ENCODE measurements at regions not wholly inside any gene's neighbourhood (a gene's known extent, or its start where the extent isn't known, plus 50 kb on each side); places are given as distances from the start of the nearest gene placed in this dataset.
A peak's percentile ranks its signal among the peaks of the same experiment; 100 is the strongest.
"Not testable (repeated sequence)": the region's sequence is repeated elsewhere in the genome, so short reads cannot be mapped to it uniquely, and the experiment has no call there.

GRCh38 chr9:31535651-31536050, 848.8 kb upstream of the ACO1 start:
- no peaks in the 10 kb centered on the region for H3K9me3 ChIP-seq
- H3K4me1 ChIP-seq: no peaks in the 10 kb centered on the region
- no peak overlapping the region for H3K4me3 ChIP-seq
- H3K27me3 ChIP-seq (ENCODE audit: low read depth): no peaks in the 10 kb centered on the region
- H3K36me3 ChIP-seq (replicated peaks): no peaks in the 10 kb centered on the region
- in situ Hi-C loops (cut with MboI; ENCODE audit: low sequenced_read_pairs): no loop called here
- no peak for DNase-seq (ENCODE audit: low spot score in 2 of 2)

GRCh38 chr9:31536471-31536870, 848.0 kb upstream of the ACO1 start:
- in situ Hi-C loops (cut with MboI; ENCODE audit: low sequenced_read_pairs): no loop called here
- no peak for DNase-seq (ENCODE audit: low spot score in 2 of 2)
- Histone ChIP-seq H3K36me3 (replicated peaks) (no peaks in the 10 kb centered on the region), H3K4me3 (no peak overlapping the region), H3K27me3 (ENCODE audit: low read depth) (no peaks in the 10 kb centered on the region), H3K4me1 (no peaks in the 10 kb centered on the region), H3K9me3 (no peaks in the 10 kb centered on the region)

DNA sequence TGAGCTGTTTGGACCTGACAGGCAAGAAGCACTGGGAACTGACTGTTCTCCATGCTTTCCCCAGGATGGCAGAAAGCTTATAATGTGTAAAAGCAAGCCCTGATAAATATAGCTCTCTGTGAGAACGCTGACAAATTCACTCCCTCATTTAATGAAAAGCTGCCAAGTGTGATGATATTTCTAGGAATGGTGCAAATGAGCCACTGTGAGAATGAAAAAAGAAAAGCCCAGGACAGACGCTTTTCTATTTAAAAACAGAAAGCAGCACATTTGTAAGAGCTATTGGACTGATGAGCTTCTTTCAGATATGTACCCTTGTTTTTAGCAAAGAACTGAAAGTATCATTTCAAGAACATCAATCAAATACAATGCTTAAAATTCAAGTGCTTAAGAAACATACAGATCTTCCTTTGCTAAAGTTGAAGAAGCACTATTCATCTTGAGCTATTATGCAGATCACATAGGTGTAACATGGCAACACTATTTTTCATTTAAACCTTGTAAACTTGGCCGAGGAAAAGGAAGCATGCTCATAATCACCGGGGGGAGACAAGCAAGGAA, 842.6 kb upstream of the ACO1 start:
- in situ Hi-C loops (cut with MboI; ENCODE audit: low sequenced_read_pairs): no loop called here
- H3K4me3 ChIP-seq: no peak overlapping the region
- no peak for DNase-seq (ENCODE audit: low spot score in 2 of 2)

DNA sequence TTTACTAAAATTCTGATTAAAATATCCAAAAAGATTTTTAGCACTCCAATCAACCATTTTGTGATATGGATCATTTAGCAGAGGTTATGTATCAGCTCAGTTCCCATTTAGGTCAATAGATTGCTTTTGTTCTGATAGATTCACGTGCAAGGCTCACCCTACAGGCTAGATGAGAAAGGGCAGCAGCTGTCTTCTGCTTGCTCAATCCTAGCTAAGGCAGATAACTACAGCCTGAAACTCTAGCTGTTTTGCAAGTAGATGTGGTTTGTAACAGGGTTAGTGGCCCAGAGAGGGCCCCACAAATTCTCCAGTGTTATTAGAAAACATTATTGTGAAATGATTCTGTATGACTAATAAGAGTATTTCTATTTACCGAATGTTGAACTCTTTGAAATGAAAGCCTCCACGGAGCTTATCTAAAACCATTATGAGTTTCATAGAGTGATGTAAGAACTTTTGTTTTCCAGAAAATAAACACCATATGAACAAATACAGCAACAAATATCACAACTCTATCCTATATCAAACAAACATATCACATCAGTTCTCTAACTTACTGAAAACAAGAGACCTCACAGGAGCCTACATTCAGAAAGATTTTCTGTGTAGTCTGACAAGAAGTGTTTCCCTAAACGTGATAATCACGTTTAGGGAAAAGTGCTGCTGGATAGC, 841.9 kb upstream of the ACO1 start:
- peak; percentile 32 to 37 for DNase-seq (ENCODE audit: low spot score in 2 of 2)
- Histone ChIP-seq H3K36me3 (replicated peaks) (no peaks in the 10 kb centered on the region), H3K4me3 (no peak overlapping the region), H3K4me1 (no peaks in the 10 kb centered on the region), H3K9me3 (no peaks in the 10 kb centered on the region), H3K27me3 (ENCODE audit: low read depth) (no peaks in the 10 kb centered on the region)
- in situ Hi-C loops (cut with MboI; ENCODE audit: low sequenced_read_pairs): no loop called here

More for the DNA sequence above, 842.6 kb upstream of the ACO1 start:
- H3K27me3 ChIP-seq (ENCODE audit: low read depth): no peaks in the 10 kb centered on the region
- H3K36me3 ChIP-seq (replicated peaks): no peaks in the 10 kb centered on the region
- no peaks in the 10 kb centered on the region for H3K4me1 ChIP-seq
- H3K9me3 ChIP-seq: no peaks in the 10 kb centered on the region

- Histone ChIP-seq H3K36me3 (replicated peaks) (no peaks in the 10 kb centered on the region), H3K9me3 (no peaks in the 10 kb centered on the region), H3K4me3 (no peak overlapping the region), H3K27me3 (ENCODE audit: low read depth) (no peaks in the 10 kb centered on the region), H3K4me1 (peaks cover 8% of the 10 kb centered on the region; the same call in 1 of the 2 replicates)
- in situ Hi-C loops (cut with MboI; ENCODE audit: low sequenced_read_pairs): no loop called here
- DNase-seq (ENCODE audit: low spot score in 2 of 2): no peak
Measured at GRCh38 chr9:31554941-31555340, 829.5 kb upstream of the ACO1 start.

DNA sequence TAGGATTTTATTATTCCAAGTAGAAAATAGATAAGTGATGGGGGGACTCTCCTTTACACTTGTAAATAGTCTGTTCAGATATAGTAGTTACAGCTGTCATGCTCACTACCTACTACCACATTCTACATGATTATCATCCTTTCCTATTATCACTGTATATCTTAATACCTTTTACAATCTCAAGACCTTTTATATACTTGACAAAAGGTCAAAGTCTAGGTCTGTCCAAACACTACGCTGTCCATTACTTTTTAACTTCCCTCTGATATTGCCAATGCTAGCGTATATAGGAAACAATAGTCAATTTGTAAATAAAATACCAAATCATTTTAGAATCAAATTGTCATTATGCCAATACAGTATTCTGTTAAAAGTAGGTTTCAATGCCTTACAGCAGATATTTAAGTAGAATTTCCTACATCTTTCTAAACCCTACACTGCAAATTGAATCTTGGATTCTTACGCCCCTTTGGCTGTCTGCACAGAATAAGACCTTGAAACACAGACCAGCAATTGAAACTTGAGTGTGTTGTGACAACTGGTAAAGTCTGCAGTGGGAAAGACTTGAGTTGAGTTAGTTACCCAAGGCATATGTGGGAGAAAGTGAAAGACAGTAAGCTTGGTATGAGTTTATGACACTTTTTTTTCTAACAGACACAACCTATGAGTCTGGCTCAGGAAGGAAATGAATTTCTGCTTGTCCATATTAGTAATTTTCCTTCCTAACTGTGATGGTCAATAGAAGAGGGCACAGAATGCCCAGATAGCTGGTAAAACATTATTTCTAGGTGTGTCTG, 827.6 kb upstream of the ACO1 start:
- Histone ChIP-seq H3K4me3 (no peak overlapping the region), H3K9me3 (no peaks in the 10 kb centered on the region), H3K27me3 (ENCODE audit: low read depth) (no peaks in the 10 kb centered on the region), H3K4me1 (peaks cover 8% of the 10 kb centered on the region; the same call in 1 of the 2 replicates), H3K36me3 (replicated peaks) (no peaks in the 10 kb centered on the region)
- in situ Hi-C loops (cut with MboI; ENCODE audit: low sequenced_read_pairs): no loop called here
- DNase-seq (ENCODE audit: low spot score in 2 of 2): no peak

DNA sequence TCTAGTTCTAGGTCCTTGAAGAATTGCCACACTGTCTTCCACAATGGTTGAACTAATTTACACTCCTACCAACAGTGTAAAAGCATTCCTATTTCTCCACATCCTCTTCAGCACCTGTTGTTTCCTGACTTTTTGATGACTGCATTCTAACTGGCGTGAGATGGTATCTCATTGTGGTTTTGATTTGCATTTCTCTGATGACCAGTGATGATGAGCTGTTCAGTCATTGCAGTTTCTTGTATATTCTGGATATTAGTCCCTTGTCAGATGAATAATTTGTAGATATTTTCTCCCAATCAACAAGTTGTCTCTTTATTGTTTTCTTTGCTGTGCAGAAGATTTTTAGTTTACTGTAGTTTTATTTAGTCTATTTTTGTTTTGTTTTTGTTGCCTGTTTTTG, 812.3 kb upstream of the ACO1 start:
- H3K9me3 ChIP-seq; H3K4me1 ChIP-seq; H3K27me3 ChIP-seq (ENCODE audit: low read depth); H3K4me3 ChIP-seq; H3K36me3 ChIP-seq (replicated peaks); DNase-seq (ENCODE audit: low spot score in 2 of 2); in situ Hi-C loops (cut with MboI; ENCODE audit: low sequenced_read_pairs): not testable (repeated sequence)

GRCh38 chr9:31573561-31573960, 810.9 kb upstream of the ACO1 start:
- in situ Hi-C loops (cut with MboI; ENCODE audit: low sequenced_read_pairs): no loop called here

GRCh38 chr9:31574006-31574765, 810.3 kb upstream of the ACO1 start:
- DNase-seq (ENCODE audit: low spot score in 2 of 2): no peak
- in situ Hi-C loops (cut with MboI; ENCODE audit: low sequenced_read_pairs): no loop called here
- no peaks in the 10 kb centered on the region for H3K9me3 ChIP-seq
- no peak overlapping the region for H3K4me3 ChIP-seq
- H3K4me1 ChIP-seq: no peaks in the 10 kb centered on the region
- H3K36me3 ChIP-seq (replicated peaks): no peaks in the 10 kb centered on the region
- no peaks in the 10 kb centered on the region for H3K27me3 ChIP-seq (ENCODE audit: low read depth)

More at GRCh38 chr9:31573561-31573960, 810.9 kb upstream of the ACO1 start:
- Histone ChIP-seq H3K9me3 (no peaks in the 10 kb centered on the region), H3K4me1 (no peaks in the 10 kb centered on the region), H3K27me3 (ENCODE audit: low read depth) (no peaks in the 10 kb centered on the region), H3K36me3 (replicated peaks) (no peaks in the 10 kb centered on the region), H3K4me3 (no peak overlapping the region)
- no peak for DNase-seq (ENCODE audit: low spot score in 2 of 2)

DNA sequence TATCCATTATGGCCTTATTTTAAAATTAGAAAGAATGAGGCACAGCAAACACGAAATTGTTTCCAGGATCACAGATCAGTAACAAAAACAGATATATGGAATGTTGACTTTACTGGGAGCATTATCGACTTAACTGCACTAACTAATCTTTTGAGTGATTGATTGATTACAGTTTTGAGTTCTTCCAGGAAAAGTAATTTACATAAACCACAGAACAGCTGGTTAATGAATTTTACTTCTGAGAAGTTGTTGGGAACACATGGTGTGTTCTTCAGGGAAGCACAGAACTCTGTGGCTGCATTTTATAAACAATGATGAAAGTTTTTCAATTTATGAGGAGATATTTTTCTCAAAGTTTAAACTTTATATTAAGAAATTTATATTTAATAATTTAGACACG, 802.4 kb upstream of the ACO1 start:
- peak in 1 of 2 experiments; percentile 55 for DNase-seq (ENCODE audit: low spot score in 2 of 2)
- Histone ChIP-seq H3K9me3 (no peaks in the 10 kb centered on the region), H3K4me1 (peaks cover 6% of the 10 kb centered on the region; the same call in 1 of the 2 replicates), H3K4me3 (no peak overlapping the region), H3K27me3 (ENCODE audit: low read depth) (no peaks in the 10 kb centered on the region), H3K36me3 (replicated peaks) (no peaks in the 10 kb centered on the region)
- in situ Hi-C loops (cut with MboI; ENCODE audit: low sequenced_read_pairs): no loop called here

- Histone ChIP-seq H3K4me3 (no peak overlapping the region), H3K27me3 (ENCODE audit: low read depth) (no peaks in the 10 kb centered on the region), H3K9me3 (no peaks in the 10 kb centered on the region), H3K36me3 (replicated peaks) (no peaks in the 10 kb centered on the region), H3K4me1 (peaks cover 6% of the 10 kb centered on the region; the same call in 1 of the 2 replicates)
- DNase-seq (ENCODE audit: low spot score in 2 of 2): no peak
- in situ Hi-C loops (cut with MboI; ENCODE audit: low sequenced_read_pairs): no loop called here
Measured at GRCh38 chr9:31582561-31582960, 801.9 kb upstream of the ACO1 start.

DNA sequence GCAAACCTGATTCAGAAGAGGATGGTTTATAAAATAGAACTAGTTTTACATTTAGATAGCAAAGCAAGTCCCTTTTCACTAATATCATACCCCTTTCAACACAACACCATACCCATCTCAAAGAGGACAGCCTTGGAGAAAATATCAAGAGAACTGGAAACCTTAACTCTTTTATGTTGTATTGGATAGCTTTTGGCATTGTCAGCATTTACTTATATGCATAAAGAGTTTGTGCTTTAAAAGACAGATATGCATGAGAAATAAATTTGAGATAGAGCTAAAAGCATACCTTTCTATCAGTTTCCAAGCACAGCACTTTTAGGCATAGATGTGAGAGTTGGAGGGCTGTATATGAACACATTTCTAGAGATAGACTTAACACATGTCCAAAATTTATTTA, 799.3 kb upstream of the ACO1 start:
- Histone ChIP-seq H3K27me3 (ENCODE audit: low read depth) (no peaks in the 10 kb centered on the region), H3K4me1 (peaks cover 6% of the 10 kb centered on the region; the same call in 1 of the 2 replicates), H3K36me3 (replicated peaks) (no peaks in the 10 kb centered on the region), H3K9me3 (no peaks in the 10 kb centered on the region), H3K4me3 (no peak overlapping the region)
- DNase-seq (ENCODE audit: low spot score in 2 of 2): no peak
- in situ Hi-C loops (cut with MboI; ENCODE audit: low sequenced_read_pairs): no loop called here

DNA sequence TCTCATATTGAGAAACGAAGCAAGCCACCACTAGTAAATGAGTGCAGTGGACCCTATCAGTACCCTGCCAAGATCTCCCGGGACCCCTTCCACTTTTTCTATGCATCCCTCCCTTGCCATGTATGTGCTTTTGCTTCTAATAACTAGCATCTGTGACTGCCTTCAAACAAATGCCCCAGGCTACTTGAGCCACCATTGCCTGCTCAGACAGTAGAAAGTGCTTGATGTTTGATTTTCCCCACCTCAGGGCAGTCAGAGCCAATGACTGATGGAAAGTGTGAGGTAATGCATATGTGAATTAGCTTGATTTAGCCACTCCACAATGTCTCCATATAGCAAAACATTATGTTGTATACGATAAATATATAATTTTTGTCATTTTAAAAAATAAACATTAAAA, 797.3 kb upstream of the ACO1 start:
- H3K36me3 ChIP-seq (replicated peaks): no peaks in the 10 kb centered on the region
- peaks cover 3% of the 10 kb centered on the region; the same call in 1 of the 2 replicates for H3K4me1 ChIP-seq
- no peaks in the 10 kb centered on the region for H3K27me3 ChIP-seq (ENCODE audit: low read depth)
- no peak overlapping the region for H3K4me3 ChIP-seq
- in situ Hi-C loops (cut with MboI; ENCODE audit: low sequenced_read_pairs): no loop called here
- DNase-seq (ENCODE audit: low spot score in 2 of 2): no peak
- H3K9me3 ChIP-seq: no peaks in the 10 kb centered on the region

All from HAP-1 (cell line).